HEK293 (cell line): ENCODE measurements at regions not wholly inside any gene's neighbourhood (a gene's known extent, or its start where the extent isn't known, plus 50 kb on each side); places are given as distances from the start of the nearest gene placed in this dataset.

Experiments used
- CTCF ChIP-seq: fragments of 450-650 bp; formaldehyde crosslinking; IDR thresholded peaks from 2 replicates; pipeline ENCODE4 v1.5.1; 2016; ENCODE audit warnings: missing biosample characterization, missing genetic modification characterization
- MYNN ChIP-seq: fragments of 450-650 bp; formaldehyde crosslinking; IDR thresholded peaks from 2 replicates; pipeline ENCODE4 v1.5.1; 2016; ENCODE audit warnings: missing biosample characterization, missing genetic modification characterization, borderline replicate concordance
- SCRT2 ChIP-seq: fragments of 450-650 bp; formaldehyde crosslinking; IDR thresholded peaks from 2 replicates; pipeline ENCODE4 v1.5.1; 2016; ENCODE audit warnings: missing biosample characterization, missing genetic modification characterization
- SP2 ChIP-seq: fragments of 450-650 bp; formaldehyde crosslinking; IDR thresholded peaks from 2 replicates; pipeline ENCODE4 v1.5.1; 2016; ENCODE audit warnings: missing biosample characterization, missing genetic modification characterization
- YY1 ChIP-seq: fragments of 450-650 bp; formaldehyde crosslinking; IDR thresholded peaks from 2 replicates; pipeline ENCODE4 v1.5.1; 2018; ENCODE audit warnings: missing biosample characterization, missing genetic modification characterization
- ZBTB7A ChIP-seq: fragments of 450-650 bp; formaldehyde crosslinking; IDR thresholded peaks from 2 replicates; pipeline ENCODE4 v1.5.1; 2016; ENCODE audit warnings: low read depth, missing biosample characterization, missing genetic modification characterization
- ZNF214 ChIP-seq: fragments of 450-650 bp; formaldehyde crosslinking; IDR thresholded peaks from 2 replicates; pipeline ENCODE4 v1.5.1; 2017; ENCODE audit warnings: missing biosample characterization, mild to moderate bottlenecking, missing genetic modification characterization, borderline replicate concordance
- ZNF274 ChIP-seq, 2 experiments: fragments of 200-500 bp in 1 of 2; fragments of 450-650 bp in 1 of 2; sonication (Bioruptor generic) in 1 of 2; formaldehyde crosslinking in 1 of 2; IDR thresholded peaks; 2 replicates each; pipeline versions ENCODE4 v1.5.1 to v1.6.1; 2014 to 2016; ENCODE audit warnings: borderline replicate concordance in 1 of 2, inconsistent platforms in 1 of 2, low read length in 1 of 2, missing biosample characterization in 1 of 2, missing genetic modification characterization in 1 of 2
- ZNF610 ChIP-seq: fragments of 450-650 bp; formaldehyde crosslinking; IDR thresholded peaks from 2 replicates; pipeline ENCODE4 v1.5.1; 2016; ENCODE audit warnings: missing biosample characterization, missing genetic modification characterization, borderline replicate concordance
- ZNF621 ChIP-seq: fragments of 450-650 bp; formaldehyde crosslinking; IDR thresholded peaks from 2 replicates; pipeline ENCODE4 v1.5.1; 2017; ENCODE audit warnings: missing biosample characterization, missing genetic modification characterization
- ZNF629 ChIP-seq: fragments of 450-650 bp; formaldehyde crosslinking; IDR thresholded peaks from 2 replicates; pipeline ENCODE4 v1.5.1; 2017; ENCODE audit warnings: missing biosample characterization, missing genetic modification characterization
- ZNF645 ChIP-seq: fragments of 450-650 bp; formaldehyde crosslinking; IDR thresholded peaks from 2 replicates; pipeline ENCODE4; 2016; ENCODE audit warnings: missing biosample characterization, missing genetic modification characterization
- ZNF76 ChIP-seq: fragments of 450-650 bp; formaldehyde crosslinking; IDR thresholded peaks from 2 replicates; pipeline ENCODE4; 2016; ENCODE audit warnings: low read depth, missing biosample characterization, missing genetic modification characterization, borderline replicate concordance
- ZNF837 ChIP-seq: fragments of 450-650 bp; formaldehyde crosslinking; IDR thresholded peaks from 2 replicates; pipeline ENCODE4 v1.5.1; 2016; ENCODE audit warnings: missing biosample characterization, missing genetic modification characterization

DNA sequence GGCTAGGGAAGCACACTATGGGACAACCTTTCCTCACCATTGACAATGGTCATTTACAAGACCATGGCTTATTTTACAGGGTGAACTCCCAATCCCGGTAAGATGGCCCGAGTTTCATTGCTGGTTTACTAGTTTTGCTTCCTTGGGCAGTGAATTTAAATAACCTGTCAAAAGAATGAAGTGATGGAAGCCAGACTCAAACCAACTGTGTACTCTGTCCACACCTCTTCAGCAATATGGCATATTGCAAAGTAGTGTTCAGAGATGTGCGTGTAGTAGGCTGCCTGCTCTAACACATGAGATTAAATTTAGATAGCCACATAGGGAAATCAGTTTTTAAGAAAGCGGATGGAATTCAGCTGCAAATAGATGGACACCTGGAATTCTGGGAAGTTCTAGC is 58.4 kb upstream of the USPL1 start:
- no peak for TF ChIP-seq ZNF645 (tag by site-specific recombination)
- TF ChIP-seq ZNF629 (tag by site-specific recombination): no peak
- no peak for TF ChIP-seq SCRT2 (tag by site-specific recombination)
- TF ChIP-seq CTCF: no peak
- no peak for TF ChIP-seq YY1 (tag by site-specific recombination)
- no peak for TF ChIP-seq SP2 (tag by site-specific recombination)
- no peak for TF ChIP-seq ZBTB7A (tag by site-specific recombination)
- TF ChIP-seq ZNF214: no peak
- no peak for TF ChIP-seq ZNF274 (IDR thresholded peaks at IDR 0.05; ENCODE audit: low read length)
- TF ChIP-seq ZNF274 (tag by site-specific recombination; IDR thresholded peaks at IDR 0.05; ENCODE audit: borderline replicate concordance): no peak
- no peak for TF ChIP-seq ZNF621 (tag by site-specific recombination)
- no peak for TF ChIP-seq ZNF76
- no peak for TF ChIP-seq MYNN
- TF ChIP-seq ZNF610 (tag by site-specific recombination): no peak
- no peak for TF ChIP-seq ZNF837
